K562 (cell line): ENCODE measurements at regions not wholly inside any gene's neighbourhood (a gene's known extent, or its start where the extent isn't known, plus 50 kb on each side); places are given as distances from the start of the nearest gene placed in this dataset.

Source experiments
- ARNT ChIP-seq, 2 experiments: fragments of 450-650 bp; IDR thresholded peaks; 2 replicates each; pipeline ENCODE4 v1.6.1; 2016; ENCODE audit warnings: mild to moderate bottlenecking in 1 of 2
- CHCHD3 ChIP-seq: fragments of 250-450 bp; sonication (Bioruptor Pico); IDR thresholded peaks from 2 replicates; pipeline ENCODE4 v2.1.2; 2022; ENCODE audit warnings: mild to moderate bottlenecking
- FIP1L1 ChIP-seq: fragments of 200-400 bp; formaldehyde crosslinking; IDR thresholded peaks from 2 replicates; pipeline ENCODE4 v1.6.1; 2018; ENCODE audit warnings: mild to moderate bottlenecking, low read depth, low read length; ENCODE audit not compliant: poor library complexity, severe bottlenecking
- FOXM1 ChIP-seq, 2 experiments: fragments of 450-650 bp in 1 of 2; sonication (generic) in 1 of 2; formaldehyde crosslinking in 1 of 2; IDR thresholded peaks; 2 replicates each; pipeline versions ENCODE4 v1.6.1 to v1.9.0; 2017 to 2022; ENCODE audit warnings: low read depth in 2 of 2, mild to moderate bottlenecking in 2 of 2, missing genetic modification reagents in 1 of 2, moderate library complexity in 1 of 2
- HDAC6 ChIP-seq: IDR thresholded peaks from 2 replicates; pipeline ENCODE4 v1.6.1; 2012; ENCODE audit warnings: low read depth, mild to moderate bottlenecking, control low read depth, inconsistent platforms, low read length, moderate library complexity
- HLTF ChIP-seq: fragments of 450-650 bp; IDR thresholded peaks from 2 replicates; pipeline ENCODE4 v1.6.1; 2016
- IRF2 ChIP-seq: sonication (generic); formaldehyde crosslinking; IDR thresholded peaks from 2 replicates; pipeline ENCODE4 v1.8.1; 2022; ENCODE audit warnings: mild to moderate bottlenecking, missing genetic modification reagents
- KLF1 ChIP-seq: fragments of 450-650 bp; IDR thresholded peaks from 2 replicates; pipeline ENCODE4 v1.6.1; 2016; ENCODE audit warnings: missing genetic modification characterization, missing compliant biosample characterization
- MAFG ChIP-seq: fragments of 450-650 bp; conservative IDR thresholded peaks from 2 replicates; pipeline ENCODE4 v1.6.1; 2016; ENCODE audit warnings: missing genetic modification characterization, missing compliant biosample characterization
- RBM14 ChIP-seq: fragments of 200-400 bp; formaldehyde crosslinking; IDR thresholded peaks from 2 replicates; pipeline ENCODE4 v1.6.1; 2018; ENCODE audit warnings: low read depth, mild to moderate bottlenecking, low read length, moderate library complexity, borderline replicate concordance; ENCODE audit not compliant: insufficient read depth
- RBM15 ChIP-seq: fragments of 200-400 bp; formaldehyde crosslinking; IDR thresholded peaks from 2 replicates; pipeline ENCODE4 v1.6.1; 2018; ENCODE audit warnings: mild to moderate bottlenecking, low read length, moderate library complexity; ENCODE audit not compliant: insufficient read depth
- RBM34 ChIP-seq: fragments of 200-400 bp; formaldehyde crosslinking; IDR thresholded peaks from 2 replicates; pipeline ENCODE4 v1.6.1; 2018; ENCODE audit warnings: low read length, borderline replicate concordance; ENCODE audit not compliant: insufficient read depth
- SETDB1 ChIP-seq: IDR thresholded peaks from one replicate; pipeline ENCODE4 v1.6.1; 2012; ENCODE audit warnings: low read length, control low read depth, inconsistent platforms
- ZBED1 ChIP-seq: IDR thresholded peaks from 2 replicates; pipeline ENCODE4 v1.6.1; 2014
- TF ChIP-seq, protein P1 (sequence below): fragments of 250-450 bp; sonication (Bioruptor Pico); IDR thresholded peaks from 2 replicates; pipeline ENCODE4 v1.8.0; 2022; ENCODE audit warnings: inconsistent platforms
- TF ChIP-seq, protein P2 (sequence below): fragments of 450-650 bp; formaldehyde crosslinking; IDR thresholded peaks from 2 replicates; pipeline ENCODE4 v1.4.0; 2022; ENCODE audit warnings: missing genetic modification characterization
- TF ChIP-seq, protein P3 (sequence below): fragments of 450-650 bp; IDR thresholded peaks from 2 replicates; pipeline ENCODE4 v1.6.1; 2016; ENCODE audit warnings: low read depth, mild to moderate bottlenecking, moderate library complexity
- TF ChIP-seq, protein P4 (sequence below): fragments of 250-450 bp; sonication (Bioruptor Pico); IDR thresholded peaks from 2 replicates; pipeline ENCODE4 v1.5.1; 2021; ENCODE audit warnings: mild to moderate bottlenecking
- TF ChIP-seq, protein P5 (sequence below): fragments of 450-650 bp; IDR thresholded peaks from 2 replicates; pipeline ENCODE4 v1.7.0; 2016; ENCODE audit warnings: borderline replicate concordance
- TF ChIP-seq, protein P6 (sequence below): fragments of 450-650 bp; formaldehyde crosslinking; IDR thresholded peaks from 2 replicates; pipeline ENCODE4 v1.4.0; 2020; ENCODE audit warnings: mild to moderate bottlenecking

DNA sequence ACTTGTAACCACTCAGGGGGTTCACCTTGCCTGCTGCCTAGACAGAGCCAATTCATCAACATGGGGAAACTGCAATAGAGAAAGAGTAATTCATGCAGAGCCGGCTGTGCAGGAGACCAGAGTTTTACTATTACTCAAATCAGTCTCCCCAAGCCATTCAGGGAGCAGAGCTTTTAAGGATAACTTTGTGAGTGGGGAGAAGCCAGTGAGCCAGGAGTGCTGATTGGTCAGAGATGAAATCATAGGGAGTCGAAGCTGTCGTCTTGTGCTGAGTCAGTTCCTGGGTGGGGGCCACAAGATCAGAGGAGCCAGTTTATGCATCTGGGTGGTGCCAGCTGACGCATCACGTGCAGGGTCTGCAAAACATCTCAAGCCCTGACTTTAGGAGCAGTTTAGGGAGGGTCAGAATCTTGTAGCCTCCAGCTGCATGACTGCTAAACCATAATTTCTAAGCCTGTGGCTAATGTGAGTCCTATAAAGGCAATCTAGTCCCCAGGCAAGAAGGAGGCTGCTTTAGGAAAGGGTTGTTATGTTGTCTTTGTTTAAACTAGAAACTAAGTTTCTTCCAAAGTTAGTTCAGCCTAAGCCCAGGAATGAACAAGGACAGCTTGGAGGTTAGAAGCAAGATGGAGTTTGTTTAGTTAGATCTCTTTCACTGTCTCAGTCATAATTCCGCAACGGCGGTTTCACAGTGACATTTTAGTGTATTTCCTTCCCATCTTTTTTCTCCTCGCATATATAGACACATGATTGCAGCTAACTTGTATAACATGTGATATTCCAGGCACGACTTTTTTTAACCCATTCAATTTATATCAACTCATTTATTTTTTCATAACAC, 68.9 kb upstream of the NCOR2 start (continued):
- TF ChIP-seq, protein P1, sequence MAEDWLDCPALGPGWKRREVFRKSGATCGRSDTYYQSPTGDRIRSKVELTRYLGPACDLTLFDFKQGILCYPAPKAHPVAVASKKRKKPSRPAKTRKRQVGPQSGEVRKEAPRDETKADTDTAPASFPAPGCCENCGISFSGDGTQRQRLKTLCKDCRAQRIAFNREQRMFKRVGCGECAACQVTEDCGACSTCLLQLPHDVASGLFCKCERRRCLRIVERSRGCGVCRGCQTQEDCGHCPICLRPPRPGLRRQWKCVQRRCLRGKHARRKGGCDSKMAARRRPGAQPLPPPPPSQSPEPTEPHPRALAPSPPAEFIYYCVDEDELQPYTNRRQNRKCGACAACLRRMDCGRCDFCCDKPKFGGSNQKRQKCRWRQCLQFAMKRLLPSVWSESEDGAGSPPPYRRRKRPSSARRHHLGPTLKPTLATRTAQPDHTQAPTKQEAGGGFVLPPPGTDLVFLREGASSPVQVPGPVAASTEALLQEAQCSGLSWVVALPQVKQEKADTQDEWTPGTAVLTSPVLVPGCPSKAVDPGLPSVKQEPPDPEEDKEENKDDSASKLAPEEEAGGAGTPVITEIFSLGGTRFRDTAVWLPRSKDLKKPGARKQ, result peak; percentile 53; the same call in 1 of the 2 replicates
- no peak for TF ChIP-seq FIP1L1
- TF ChIP-seq, protein P2, sequence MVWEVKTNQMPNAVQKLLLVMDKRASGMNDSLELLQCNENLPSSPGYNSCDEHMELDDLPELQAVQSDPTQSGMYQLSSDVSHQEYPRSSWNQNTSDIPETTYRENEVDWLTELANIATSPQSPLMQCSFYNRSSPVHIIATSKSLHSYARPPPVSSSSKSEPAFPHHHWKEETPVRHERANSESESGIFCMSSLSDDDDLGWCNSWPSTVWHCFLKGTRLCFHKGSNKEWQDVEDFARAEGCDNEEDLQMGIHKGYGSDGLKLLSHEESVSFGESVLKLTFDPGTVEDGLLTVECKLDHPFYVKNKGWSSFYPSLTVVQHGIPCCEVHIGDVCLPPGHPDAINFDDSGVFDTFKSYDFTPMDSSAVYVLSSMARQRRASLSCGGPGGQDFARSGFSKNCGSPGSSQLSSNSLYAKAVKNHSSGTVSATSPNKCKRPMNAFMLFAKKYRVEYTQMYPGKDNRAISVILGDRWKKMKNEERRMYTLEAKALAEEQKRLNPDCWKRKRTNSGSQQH (CRISPR knock-in tag), result no peak
- TF ChIP-seq SETDB1, result no peak
- TF ChIP-seq FOXM1 (IDR thresholded peaks at IDR 0.05; ENCODE audit: low read depth), result no peak
- no peak for TF ChIP-seq FOXM1 (CRISPR knock-in tag; IDR thresholded peaks at IDR 0.05; ENCODE audit: low read depth)
- no peak for TF ChIP-seq ZBED1
- TF ChIP-seq KLF1 (tag), result no peak
- TF ChIP-seq RBM15, result no peak
- TF ChIP-seq, protein P3, sequence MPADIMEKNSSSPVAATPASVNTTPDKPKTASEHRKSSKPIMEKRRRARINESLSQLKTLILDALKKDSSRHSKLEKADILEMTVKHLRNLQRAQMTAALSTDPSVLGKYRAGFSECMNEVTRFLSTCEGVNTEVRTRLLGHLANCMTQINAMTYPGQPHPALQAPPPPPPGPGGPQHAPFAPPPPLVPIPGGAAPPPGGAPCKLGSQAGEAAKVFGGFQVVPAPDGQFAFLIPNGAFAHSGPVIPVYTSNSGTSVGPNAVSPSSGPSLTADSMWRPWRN, result no peak
- TF ChIP-seq, protein P4, sequence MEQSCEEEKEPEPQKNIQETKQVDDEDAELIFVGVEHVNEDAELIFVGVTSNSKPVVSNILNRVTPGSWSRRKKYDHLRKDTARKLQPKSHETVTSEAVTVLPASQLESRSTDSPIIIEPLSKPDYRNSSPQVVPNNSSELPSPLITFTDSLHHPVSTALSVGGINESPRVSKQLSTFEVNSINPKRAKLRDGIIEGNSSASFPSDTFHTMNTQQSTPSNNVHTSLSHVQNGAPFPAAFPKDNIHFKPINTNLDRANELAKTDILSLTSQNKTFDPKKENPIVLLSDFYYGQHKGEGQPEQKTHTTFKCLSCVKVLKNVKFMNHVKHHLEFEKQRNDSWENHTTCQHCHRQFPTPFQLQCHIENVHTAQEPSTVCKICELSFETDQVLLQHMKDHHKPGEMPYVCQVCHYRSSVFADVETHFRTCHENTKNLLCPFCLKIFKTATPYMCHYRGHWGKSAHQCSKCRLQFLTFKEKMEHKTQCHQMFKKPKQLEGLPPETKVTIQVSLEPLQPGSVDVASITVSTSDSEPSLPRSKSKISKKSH, result no peak
- TF ChIP-seq RBM34, result no peak
- TF ChIP-seq, protein P5, sequence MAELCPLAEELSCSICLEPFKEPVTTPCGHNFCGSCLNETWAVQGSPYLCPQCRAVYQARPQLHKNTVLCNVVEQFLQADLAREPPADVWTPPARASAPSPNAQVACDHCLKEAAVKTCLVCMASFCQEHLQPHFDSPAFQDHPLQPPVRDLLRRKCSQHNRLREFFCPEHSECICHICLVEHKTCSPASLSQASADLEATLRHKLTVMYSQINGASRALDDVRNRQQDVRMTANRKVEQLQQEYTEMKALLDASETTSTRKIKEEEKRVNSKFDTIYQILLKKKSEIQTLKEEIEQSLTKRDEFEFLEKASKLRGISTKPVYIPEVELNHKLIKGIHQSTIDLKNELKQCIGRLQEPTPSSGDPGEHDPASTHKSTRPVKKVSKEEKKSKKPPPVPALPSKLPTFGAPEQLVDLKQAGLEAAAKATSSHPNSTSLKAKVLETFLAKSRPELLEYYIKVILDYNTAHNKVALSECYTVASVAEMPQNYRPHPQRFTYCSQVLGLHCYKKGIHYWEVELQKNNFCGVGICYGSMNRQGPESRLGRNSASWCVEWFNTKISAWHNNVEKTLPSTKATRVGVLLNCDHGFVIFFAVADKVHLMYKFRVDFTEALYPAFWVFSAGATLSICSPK, result no peak
- no peak for TF ChIP-seq ARNT (IDR thresholded peaks at IDR 0.05)
- no peak for TF ChIP-seq IRF2 (CRISPR knock-in tag)
- TF ChIP-seq CHCHD3 (CRISPR knock-in tag), result no peak
- TF ChIP-seq RBM14, result no peak
- TF ChIP-seq HLTF, result no peak
- TF ChIP-seq, protein P6, sequence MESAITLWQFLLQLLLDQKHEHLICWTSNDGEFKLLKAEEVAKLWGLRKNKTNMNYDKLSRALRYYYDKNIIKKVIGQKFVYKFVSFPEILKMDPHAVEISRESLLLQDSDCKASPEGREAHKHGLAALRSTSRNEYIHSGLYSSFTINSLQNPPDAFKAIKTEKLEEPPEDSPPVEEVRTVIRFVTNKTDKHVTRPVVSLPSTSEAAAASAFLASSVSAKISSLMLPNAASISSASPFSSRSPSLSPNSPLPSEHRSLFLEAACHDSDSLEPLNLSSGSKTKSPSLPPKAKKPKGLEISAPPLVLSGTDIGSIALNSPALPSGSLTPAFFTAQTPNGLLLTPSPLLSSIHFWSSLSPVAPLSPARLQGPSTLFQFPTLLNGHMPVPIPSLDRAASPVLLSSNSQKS, result no peak
- peak; percentile 90 for TF ChIP-seq MAFG
- TF ChIP-seq HDAC6, result no peak
